HCT116 (cell line): ENCODE measurements at regions not wholly inside any gene's neighbourhood (a gene's known extent, or its start where the extent isn't known, plus 50 kb on each side); places are given as distances from the start of the nearest gene placed in this dataset.

Experiments
- FOSL1 ChIP-seq: IDR thresholded peaks from 2 replicates; pipeline ENCODE4 v1.6.1; 2012; ENCODE audit warnings: low read depth
- POLR2A ChIP-seq: IDR thresholded peaks from 2 replicates; pipeline ENCODE4 v1.7.0; 2011; ENCODE audit warnings: borderline replicate concordance; ENCODE audit not compliant: insufficient read depth, insufficient read length; ENCODE audit errors: extremely low read depth
- POLR2AphosphoS5 ChIP-seq: IDR thresholded peaks from 2 replicates; pipeline ENCODE4 v1.6.1; 2011; ENCODE audit warnings: mild to moderate bottlenecking, low read depth, low read length, moderate library complexity
- TF ChIP-seq, protein P1 (sequence below), 3 experiments: fragments of 200-600 bp in 1 of 3; sonication (generic) in 1 of 3; IDR thresholded peaks in 2 of 3; conservative IDR thresholded peaks in 1 of 3; 2 replicates each; pipeline ENCODE4 v1.5.1; 2012 to 2017; ENCODE audit warnings: low read depth in 2 of 3, low read length in 2 of 3, antibody characterized with exemption in 1 of 3, borderline replicate concordance in 1 of 3, control low read depth in 1 of 3, mild to moderate bottlenecking in 1 of 3, mixed read lengths in 1 of 3, mixed run types in 1 of 3, moderate library complexity in 1 of 3; ENCODE audit not compliant: insufficient read depth in 1 of 3

DNA sequence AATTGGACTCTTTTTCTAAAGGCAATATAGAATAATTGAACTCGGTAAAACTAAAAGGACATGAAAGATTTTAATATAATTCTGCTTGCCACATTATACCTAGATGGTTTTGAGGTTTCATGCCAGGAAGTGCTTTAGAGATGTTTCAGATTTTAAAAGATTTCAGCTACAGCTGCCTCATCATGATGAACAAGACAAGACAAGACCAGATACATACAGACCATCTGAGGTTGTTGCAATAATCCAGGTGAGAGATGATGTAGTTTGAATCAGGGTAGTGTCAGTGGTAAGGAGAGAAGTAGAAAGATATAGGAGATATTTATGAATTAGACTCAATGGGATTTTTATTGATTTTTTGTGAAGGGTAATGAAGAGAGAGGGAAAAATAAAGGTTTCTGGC, 374.3 kb upstream of the HSF2 start:
- TF ChIP-seq, protein P1, sequence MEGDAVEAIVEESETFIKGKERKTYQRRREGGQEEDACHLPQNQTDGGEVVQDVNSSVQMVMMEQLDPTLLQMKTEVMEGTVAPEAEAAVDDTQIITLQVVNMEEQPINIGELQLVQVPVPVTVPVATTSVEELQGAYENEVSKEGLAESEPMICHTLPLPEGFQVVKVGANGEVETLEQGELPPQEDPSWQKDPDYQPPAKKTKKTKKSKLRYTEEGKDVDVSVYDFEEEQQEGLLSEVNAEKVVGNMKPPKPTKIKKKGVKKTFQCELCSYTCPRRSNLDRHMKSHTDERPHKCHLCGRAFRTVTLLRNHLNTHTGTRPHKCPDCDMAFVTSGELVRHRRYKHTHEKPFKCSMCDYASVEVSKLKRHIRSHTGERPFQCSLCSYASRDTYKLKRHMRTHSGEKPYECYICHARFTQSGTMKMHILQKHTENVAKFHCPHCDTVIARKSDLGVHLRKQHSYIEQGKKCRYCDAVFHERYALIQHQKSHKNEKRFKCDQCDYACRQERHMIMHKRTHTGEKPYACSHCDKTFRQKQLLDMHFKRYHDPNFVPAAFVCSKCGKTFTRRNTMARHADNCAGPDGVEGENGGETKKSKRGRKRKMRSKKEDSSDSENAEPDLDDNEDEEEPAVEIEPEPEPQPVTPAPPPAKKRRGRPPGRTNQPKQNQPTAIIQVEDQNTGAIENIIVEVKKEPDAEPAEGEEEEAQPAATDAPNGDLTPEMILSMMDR (IDR thresholded peaks at IDR 0.05 in 2 of 3, conservative IDR thresholded peaks at IDR 0.05 in 1 of 3; ENCODE audit: borderline replicate concordance in 1 of 3, insufficient read depth in 1 of 3, low read depth in 2 of 3, low read length in 2 of 3): no peak
- no peak for TF ChIP-seq POLR2A
- TF ChIP-seq POLR2AphosphoS5: no peak
- no peak for TF ChIP-seq FOSL1
